HepG2 (cell line): ENCODE measurements at regions not wholly inside any gene's neighbourhood (a gene's known extent, or its start where the extent isn't known, plus 50 kb on each side); places are given as distances from the start of the nearest gene placed in this dataset.

Experiments used
- ATAC-seq: fragments of 200-7000 bp; cut with Tn5 transposase; 3 replicates; pipeline ENCODE4 v1.9.1; 2020; ENCODE audit warnings: mild to moderate bottlenecking, moderate library complexity
- BruUV-seq: library from RNA; stranded (reverse); fragments of 400-500 nt; replicated peaks from 2 replicates; lab custom pipeline; 2021; lab: Mats Ljungman, UMichigan
- CTCF ChIA-PET: fragments of 300-600 bp; formaldehyde crosslinking; extraction: SDS; loops from one replicate; lab custom pipeline; 2021; ENCODE audit warnings: low total read pairs, inconsistent platforms, low intra/inter-chr PET ratio; lab: Yijun Ruan, JAX
- POLR2A ChIA-PET: fragments of 350-600 bp; sonication (Branson Sonifier 250); formaldehyde crosslinking; loops from one replicate; lab custom pipeline; 2020; ENCODE audit warnings: antibody characterized with exemption, inconsistent platforms; lab: Yijun Ruan, JAX
- DNase-seq: peaks from one replicate; pipeline ENCODE4 v3.0.0-alpha.2; 2015; ENCODE audit warnings: low spot score
- FAIRE-seq: peaks from 3 replicates; lab custom pipeline; 2011; peaks lifted over from hg19 to GRCh38; lab: Jason Lieb, UNC
- H2AFZ ChIP-seq: one replicate; pipeline ENCODE4 v1.6.1; 2011; ENCODE audit warnings: low read length, inconsistent platforms
- H3K27ac ChIP-seq: fragments of 300-600 bp; 3 replicates; pipeline ENCODE4 v1.8.0; 2011; ENCODE audit warnings: mixed run types, mild to moderate bottlenecking, mixed read lengths, low read length, inconsistent platforms; ENCODE audit not compliant: insufficient read depth; ENCODE audit errors: extremely low read length
- H3K27me3 ChIP-seq, 2 experiments: fragments of 200-600 bp in 1 of 2; 2 replicates in 1 of 2; 3 replicates in 1 of 2; pipeline versions ENCODE4 v1.6.0 to v1.8.0; 2011; ENCODE audit warnings: low read length in 2 of 2, mild to moderate bottlenecking in 2 of 2, moderate library complexity in 2 of 2, inconsistent platforms in 1 of 2; ENCODE audit not compliant: insufficient read depth in 2 of 2, control insufficient read depth in 1 of 2
- H3K36me3 ChIP-seq, 2 experiments: fragments of 200-600 bp in 1 of 2; replicated peaks in 1 of 2; 2 replicates in 1 of 2; 3 replicates in 1 of 2; pipeline versions ENCODE4 v1.5.1 to v1.8.0; 2011; ENCODE audit warnings: low read length in 2 of 2, inconsistent platforms in 1 of 2; ENCODE audit not compliant: insufficient read depth in 2 of 2, control insufficient read depth in 1 of 2
- H3K4me1 ChIP-seq: 2 replicates; pipeline ENCODE4 v1.5.1; 2012; ENCODE audit warnings: low read length, inconsistent platforms; ENCODE audit not compliant: insufficient read depth
- H3K4me2 ChIP-seq: 2 replicates; pipeline ENCODE4 v1.6.0; 2011; ENCODE audit warnings: low read depth, low read length, inconsistent platforms
- H3K4me3 ChIP-seq, 3 experiments: fragments of 200-600 bp in 1 of 3; sonication (generic), shearing (Covaris generic) in 1 of 3; replicated peaks in 1 of 3; 2 replicates each; pipeline ENCODE4 v1.5.1; 2011 to 2016; ENCODE audit warnings: low read length in 3 of 3, inconsistent platforms in 2 of 3, low read depth in 2 of 3, mild to moderate bottlenecking in 2 of 3, control low read depth in 1 of 3, mixed read lengths in 1 of 3; ENCODE audit not compliant: insufficient read depth in 1 of 3
- H3K79me2 ChIP-seq: one replicate; pipeline ENCODE4 v1.6.1; 2011; ENCODE audit warnings: low read length, inconsistent platforms; ENCODE audit not compliant: insufficient read depth
- H3K9ac ChIP-seq: 2 replicates; pipeline ENCODE4 v1.6.0; 2011; ENCODE audit warnings: mild to moderate bottlenecking, low read depth, low read length, inconsistent platforms; ENCODE audit not compliant: insufficient read depth
- H3K9me3 ChIP-seq: 2 replicates; pipeline ENCODE4 v1.5.1; 2012; ENCODE audit warnings: mild to moderate bottlenecking, low read length
- H4K20me1 ChIP-seq: 2 replicates; pipeline ENCODE4 v1.6.0; 2011; ENCODE audit warnings: inconsistent platforms, mild to moderate bottlenecking, low read length, moderate library complexity; ENCODE audit not compliant: insufficient read depth
- KLF6 ChIP-seq: IDR thresholded peaks from 2 replicates; pipeline ENCODE4 v1.8.0; 2016; ENCODE audit warnings: missing biosample characterization, missing genetic modification reagents
- MAX ChIP-seq: IDR thresholded peaks from 2 replicates; pipeline ENCODE4 v1.6.1; 2012; ENCODE audit warnings: inconsistent platforms
- MEIS1 ChIP-seq: sonication (generic); formaldehyde crosslinking; IDR thresholded peaks from 2 replicates; pipeline ENCODE4 v1.9.0; 2021; ENCODE audit warnings: mild to moderate bottlenecking, missing genetic modification reagents, moderate library complexity, borderline replicate concordance
- PLRG1 ChIP-seq: fragments of 450-650 bp; conservative IDR thresholded peaks from 2 replicates; pipeline ENCODE4 v1.6.1; 2016
- THAP8 ChIP-seq: sonication (generic); formaldehyde crosslinking; IDR thresholded peaks from 2 replicates; pipeline ENCODE4 v1.5.1; 2020; ENCODE audit warnings: missing genetic modification reagents, mild to moderate bottlenecking, borderline replicate concordance
- ZNF292 ChIP-seq: sonication (generic); formaldehyde crosslinking; IDR thresholded peaks from 2 replicates; pipeline ENCODE4 v1.8.1; 2022; ENCODE audit warnings: mild to moderate bottlenecking, low read depth, missing genetic modification reagents, borderline replicate concordance
- ZNF296 ChIP-seq: sonication (generic); formaldehyde crosslinking; conservative IDR thresholded peaks from 2 replicates; pipeline ENCODE4 v1.5.0; 2020; ENCODE audit warnings: mild to moderate bottlenecking, missing genetic modification reagents
- ZNF563 ChIP-seq: sonication (generic); formaldehyde crosslinking; IDR thresholded peaks from 2 replicates; pipeline ENCODE4 v1.8.0; 2022; ENCODE audit warnings: mild to moderate bottlenecking, moderate library complexity, missing genetic modification reagents
- ZNF570 ChIP-seq: sonication (generic); formaldehyde crosslinking; IDR thresholded peaks from 2 replicates; pipeline ENCODE4 v1.4.0; 2020; ENCODE audit warnings: mild to moderate bottlenecking, missing genetic modification reagents, borderline replicate concordance
- ZNF879 ChIP-seq: sonication (generic); formaldehyde crosslinking; IDR thresholded peaks from 2 replicates; pipeline ENCODE4 v1.8.1; 2023; ENCODE audit warnings: missing genetic modification reagents
- WGBS: methylation state at CpG from one replicate; pipeline ENCODE4 v1.1.6; 2017; ENCODE audit warnings: low lambda C conversion rate; 5-methylcytosine and 5-hydroxymethylcytosine counted together
- in situ Hi-C: cut with HindIII; loops from 2 replicates; pipeline ENCODE4 v1.10.0; 2017; ENCODE audit warnings: low pct_unique_long_range_greater_than_20kb; ENCODE audit not compliant: extremely low pct_ligation_motif_present
- intact Hi-C: fragments of 100-400 bp; cut with micrococcal nuclease; formaldehyde crosslinking; loops from one replicate; pipeline ENCODE4 v1.10.0; 2022; ENCODE audit not compliant: unreplicated experiment

- 75% methylated on average over 6 of the region's 7 CpGs for WGBS
- Histone ChIP-seq H3K79me2 (no peaks in the 10 kb centered on the region), H3K36me3 (no peaks in the 10 kb centered on the region), H3K27me3 (no peaks in the 10 kb centered on the region), H3K4me2 (no peak overlapping the region), H3K4me1 (no peaks in the 10 kb centered on the region), H3K27ac (no peak overlapping the region), H3K4me3 (no peak overlapping the region), H3K9ac (no peak overlapping the region), H4K20me1 (no peaks in the 10 kb centered on the region), H3K9me3 (no peaks in the 10 kb centered on the region), H2AFZ (no peak overlapping the region)
- CTCF ChIA-PET, result no interaction called here
- intact Hi-C loops, result no loop called here
- TF ChIP-seq THAP8 (CRISPR knock-in tag), result no peak
- no peak for TF ChIP-seq MEIS1 (CRISPR knock-in tag)
- TF ChIP-seq ZNF563 (CRISPR knock-in tag), result no peak
- TF ChIP-seq ZNF292, result no peak
- no peak for TF ChIP-seq PLRG1
- TF ChIP-seq ZNF879 (CRISPR knock-in tag), result no peak
- no peak for TF ChIP-seq MAX
- TF ChIP-seq ZNF296, result no peak
- TF ChIP-seq ZNF570 (CRISPR knock-in tag), result no peak
- no peak for TF ChIP-seq KLF6 (CRISPR knock-in tag)
- in situ Hi-C loops, result no loop called here
- ATAC-seq (no peak), FAIRE-seq (no peak), DNase-seq (no peak)
- POLR2A ChIA-PET, result no interaction called here
- no TSS peak for BruUV-seq
Observed at GRCh38 chr14:76304536-76305267, 71.2 kb upstream of the ESRRB start.
